A673 (cell line): ENCODE measurements at regions not wholly inside any gene's neighbourhood (a gene's known extent, or its start where the extent isn't known, plus 50 kb on each side); places are given as distances from the start of the nearest gene placed in this dataset.

Experiments
- BruUV-seq: library from RNA; stranded (reverse); fragments of 400-500 nt; replicated peaks from 2 replicates; lab custom pipeline; 2021; lab: Mats Ljungman, UMichigan
- CTCF ChIA-PET: fragments of 300-600 bp; sonication (Branson Sonifier 250); formaldehyde crosslinking; loops from one replicate; lab custom pipeline; 2022; ENCODE audit warnings: antibody characterized with exemption; lab: Charles Lee
- POLR2A ChIA-PET: fragments of 300-600 bp; sonication (Branson Sonifier 250); formaldehyde crosslinking; loops from one replicate; lab custom pipeline; 2022; ENCODE audit warnings: antibody characterized with exemption; ENCODE audit not compliant: low non-redundant PET; lab: Charles Lee
- DNase-seq: peaks from one replicate; pipeline ENCODE4 v3.0.0-alpha.2; 2015; ENCODE audit warnings: low spot score
- H3K27ac ChIP-seq: fragments of 200-600 bp; sonication (generic); 2 replicates; pipeline ENCODE4 v1.5.1; 2016; ENCODE audit warnings: mixed run types, low read depth, mild to moderate bottlenecking, mixed read lengths, antibody characterized with exemption, low read length; ENCODE audit not compliant: poor library complexity, severe bottlenecking
- H3K27me3 ChIP-seq: fragments of 200-600 bp; sonication (generic); replicated peaks from 2 replicates; pipeline ENCODE4 v1.6.1; 2017; ENCODE audit warnings: mixed run types, low read depth, mild to moderate bottlenecking, mixed read lengths, antibody characterized with exemption, low read length; ENCODE audit not compliant: insufficient read depth, poor library complexity
- H3K36me3 ChIP-seq: fragments of 200-600 bp; sonication (generic); 2 replicates; pipeline ENCODE4 v1.6.1; 2016; ENCODE audit warnings: mixed run types, mild to moderate bottlenecking, mixed read lengths, antibody characterized with exemption, low read length; ENCODE audit not compliant: insufficient read depth, poor library complexity, severe bottlenecking
- H3K4me1 ChIP-seq: fragments of 200-600 bp; sonication (generic); 2 replicates; pipeline ENCODE4 v1.6.1; 2017; ENCODE audit warnings: mixed run types, mild to moderate bottlenecking, mixed read lengths, antibody characterized with exemption, low read length; ENCODE audit not compliant: insufficient read depth, poor library complexity, severe bottlenecking
- H3K4me3 ChIP-seq: fragments of 200-600 bp; sonication (generic); 2 replicates; pipeline ENCODE4 v1.5.1; 2016; ENCODE audit warnings: low read depth, mixed run types, mild to moderate bottlenecking, mixed read lengths, low read length; ENCODE audit not compliant: poor library complexity, severe bottlenecking
- H3K9me3 ChIP-seq: fragments of 200-600 bp; sonication (generic); 2 replicates; pipeline ENCODE4 v1.6.1; 2016; ENCODE audit warnings: mixed run types, low read depth, mild to moderate bottlenecking, mixed read lengths, antibody characterized with exemption, low read length; ENCODE audit not compliant: poor library complexity, severe bottlenecking
- CTCF ChIP-seq: fragments of 300-800, 200-600 bp; sonication (generic); conservative IDR thresholded peaks from 2 replicates; pipeline ENCODE4 v1.5.1; 2017; ENCODE audit warnings: low read depth, mild to moderate bottlenecking, antibody characterized with exemption, low read length, moderate library complexity, mixed read lengths
- EZH2 ChIP-seq: fragments of 200-600 bp; sonication (generic); IDR thresholded peaks from 2 replicates; pipeline ENCODE4 v1.6.1; 2017; ENCODE audit warnings: borderline replicate concordance, low read depth, mild to moderate bottlenecking, mixed read lengths, antibody characterized with exemption, low read length; ENCODE audit not compliant: poor library complexity, severe bottlenecking
- intact Hi-C: fragments of 100-400 bp; cut with micrococcal nuclease; formaldehyde crosslinking; loops from one replicate; pipeline ENCODE4 v1.10.0; 2022; ENCODE audit not compliant: unreplicated experiment

GRCh38 chr18:7476386-7476785 lies 90.7 kb upstream of the PTPRM start:
- ChIA-PET CTCF (no interaction called here), POLR2A (no interaction called here)
- no peak for DNase-seq
- H3K4me1 ChIP-seq, result no peaks in the 10 kb centered on the region
- no peak overlapping the region for H3K4me3 ChIP-seq
- H3K36me3 ChIP-seq, result no peaks in the 10 kb centered on the region
- BruUV-seq, result no TSS peak
- TF ChIP-seq EZH2, result no peak
- no peak for TF ChIP-seq CTCF
- no peak overlapping the region for H3K27ac ChIP-seq
- H3K27me3 ChIP-seq, result no peaks in the 10 kb centered on the region
- H3K9me3 ChIP-seq, result peaks cover 22% of the 10 kb centered on the region
- intact Hi-C loops, result no loop called here

GRCh38 chr18:7479756-7480155 lies 87.4 kb upstream of the PTPRM start:
- H3K9me3 ChIP-seq, result peaks cover 12% of the 10 kb centered on the region
- intact Hi-C loops, result no loop called here
- H3K36me3 ChIP-seq, result no peaks in the 10 kb centered on the region
- POLR2A ChIA-PET, result no interaction called here
- H3K27ac ChIP-seq, result no peak overlapping the region
- H3K27me3 ChIP-seq, result no peaks in the 10 kb centered on the region
- no peaks in the 10 kb centered on the region for H3K4me1 ChIP-seq
- CTCF ChIA-PET, result no interaction called here
- BruUV-seq, result no TSS peak
- DNase-seq, result no peak
- TF ChIP-seq CTCF (no peak), EZH2 (no peak)
- H3K4me3 ChIP-seq, result no peak overlapping the region

- H3K36me3 ChIP-seq, result no peaks in the 10 kb centered on the region
- DNase-seq, result no peak
- BruUV-seq, result no TSS peak
- intact Hi-C loops, result no loop called here
- CTCF ChIA-PET, result no interaction called here
- H3K4me3 ChIP-seq, result no peak overlapping the region
- POLR2A ChIA-PET, result no interaction called here
- no peaks in the 10 kb centered on the region for H3K4me1 ChIP-seq
- no peak overlapping the region for H3K27ac ChIP-seq
- TF ChIP-seq EZH2 (no peak), CTCF (no peak)
- peaks cover 12% of the 10 kb centered on the region for H3K9me3 ChIP-seq
- no peaks in the 10 kb centered on the region for H3K27me3 ChIP-seq
Observed at GRCh38 chr18:7480879-7481278, 86.2 kb upstream of the PTPRM start.
